ENCODE measurements at regions not wholly inside any gene's neighbourhood (a gene's known extent, or its start where the extent isn't known, plus 50 kb on each side); places are given as distances from the start of the nearest gene placed in this dataset.

DNA sequence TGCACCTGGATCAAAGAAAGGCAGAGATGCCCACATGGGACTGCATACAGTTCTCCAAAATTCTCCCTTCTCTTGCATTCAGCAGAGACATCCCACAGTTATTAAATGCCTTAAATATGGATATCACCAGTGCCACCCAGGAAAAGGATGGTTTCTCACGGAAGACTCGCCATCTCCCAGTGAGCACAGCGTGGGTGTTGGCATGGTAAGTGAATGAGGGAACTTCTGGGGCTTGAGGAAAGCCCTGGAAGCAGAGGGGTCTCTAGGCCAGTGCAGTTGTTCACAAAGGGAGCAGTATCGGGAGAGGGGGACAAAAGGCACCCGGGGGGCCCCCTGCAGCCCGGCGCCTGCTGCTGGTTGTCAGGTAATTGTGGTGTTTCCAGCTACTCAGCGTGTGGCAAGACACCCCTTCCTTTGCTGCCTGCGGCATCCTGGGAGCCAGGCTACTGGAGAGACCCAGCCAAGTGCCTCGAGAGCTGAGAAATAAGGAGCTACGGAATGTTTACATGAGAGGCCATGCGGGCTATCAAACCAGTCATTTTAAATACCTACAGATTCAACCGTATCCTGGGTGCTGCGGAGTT, 125.4 kb downstream of the PXDC1 start:
- no peak overlapping the region for H3K4me3 ChIP-seq (ENCODE audit: low read length)
- WGBS, result 64% methylated on average over 13 of the region's 14 CpGs
- H3K36me3 ChIP-seq (ENCODE audit: insufficient read depth, low read length), result no peaks in the 10 kb centered on the region
- H3K27ac ChIP-seq (ENCODE audit: low read depth, low read length), result no peak overlapping the region
- no peaks in the 10 kb centered on the region for H3K9me3 ChIP-seq (ENCODE audit: insufficient read depth, low read depth, low read length)
- H3K27me3 ChIP-seq (ENCODE audit: insufficient read depth, low read length), result no peaks in the 10 kb centered on the region
- H3K9ac ChIP-seq (ENCODE audit: low read depth, low read length), result no peak overlapping the region
- peaks cover 30% of the 10 kb centered on the region for H3K4me1 ChIP-seq (ENCODE audit: insufficient read depth, low read length)

DNA sequence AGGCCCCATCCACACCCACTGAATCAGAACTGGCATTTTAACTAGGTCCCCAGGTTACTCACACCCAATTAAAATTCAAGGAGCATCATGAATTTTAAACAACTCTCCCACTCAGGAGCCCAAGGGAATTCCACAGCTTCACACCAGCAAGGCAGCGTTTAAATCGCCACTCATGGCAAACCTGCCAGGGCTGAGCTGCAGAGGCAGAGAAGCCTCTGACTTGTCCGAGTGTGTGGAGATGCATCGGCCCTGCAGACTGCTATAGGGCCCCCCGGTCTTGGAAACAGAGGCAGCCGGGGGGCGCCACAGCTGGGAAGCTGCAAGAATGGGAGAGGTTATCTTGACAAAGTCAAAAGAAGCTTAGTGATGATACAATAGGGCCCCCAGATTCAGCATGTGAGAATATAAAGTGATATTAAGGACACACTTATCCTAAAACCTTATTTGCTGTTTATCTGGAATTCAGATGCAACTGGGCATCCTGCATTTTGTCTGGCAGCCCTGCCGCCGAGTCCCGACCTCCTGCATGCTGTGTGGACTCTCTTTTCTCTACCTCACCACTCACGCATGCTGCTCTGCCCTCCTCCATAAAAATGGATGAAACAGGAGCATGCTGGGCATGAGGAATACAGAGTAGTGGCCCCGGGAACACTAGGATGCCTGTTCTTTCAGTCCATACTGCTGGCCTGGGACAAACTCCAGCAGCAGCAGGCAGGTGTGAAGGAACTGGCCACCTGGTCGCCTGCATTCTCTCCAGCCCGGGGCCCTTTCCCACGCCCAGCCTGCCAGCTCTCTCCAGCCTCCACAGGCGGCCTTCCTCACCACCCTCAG, 126.1 kb downstream of the PXDC1 start:
- Histone ChIP-seq H3K4me3 (ENCODE audit: low read length) (no peak overlapping the region), H3K27ac (ENCODE audit: low read depth, low read length) (no peak overlapping the region), H3K9me3 (ENCODE audit: insufficient read depth, low read depth, low read length) (no peaks in the 10 kb centered on the region), H3K36me3 (ENCODE audit: insufficient read depth, low read length) (no peaks in the 10 kb centered on the region), H3K9ac (ENCODE audit: low read depth, low read length) (no peak overlapping the region), H3K27me3 (ENCODE audit: insufficient read depth, low read length) (no peaks in the 10 kb centered on the region), H3K4me1 (ENCODE audit: insufficient read depth, low read length) (peaks cover 30% of the 10 kb centered on the region)
- 74% methylated on average over 16 of the region's 16 CpGs for WGBS

DNA sequence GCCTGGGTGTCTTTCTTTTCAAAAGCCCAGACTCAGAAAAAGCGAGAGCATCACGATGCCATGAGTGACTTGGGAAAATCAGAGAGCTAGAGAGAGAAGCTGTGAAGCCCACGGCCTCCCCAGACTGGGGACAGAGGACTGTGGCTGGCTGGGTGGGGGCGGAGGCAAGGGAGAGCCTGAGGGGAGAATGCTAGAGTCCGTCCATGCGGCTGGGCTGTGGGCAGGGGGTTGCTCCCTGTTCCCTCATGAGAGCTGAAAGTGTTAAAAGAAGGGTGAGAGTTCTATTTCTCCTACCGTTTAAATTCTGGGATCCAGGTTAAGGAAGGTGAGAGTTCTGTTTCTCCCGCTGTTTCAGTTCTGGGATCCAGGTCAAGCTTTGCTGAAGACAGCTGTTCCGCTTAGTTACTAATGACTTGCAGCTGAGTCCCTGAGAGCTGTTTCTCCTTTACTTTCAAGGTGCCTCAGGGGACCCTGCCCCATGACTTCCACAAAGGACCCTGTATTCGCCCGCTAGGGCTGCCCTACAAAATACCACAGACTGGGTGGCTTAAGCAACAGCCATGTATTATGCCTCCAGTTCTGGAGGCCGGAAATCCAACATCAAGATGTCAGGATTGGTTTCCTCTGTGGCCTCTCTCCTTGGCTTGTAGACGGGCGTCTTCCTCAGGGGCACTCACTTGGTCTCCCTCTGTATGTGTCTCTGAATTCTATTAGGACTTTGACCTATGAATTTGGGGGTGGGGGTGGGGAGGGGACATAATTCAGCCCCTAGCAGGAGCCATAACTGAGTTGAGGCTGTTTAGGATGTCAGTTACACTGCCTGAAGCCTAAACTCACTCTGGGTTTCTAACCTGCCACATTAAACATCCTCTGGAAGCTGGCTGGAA, 127.0 kb downstream of the PXDC1 start:
- H3K9ac ChIP-seq (ENCODE audit: low read depth, low read length), result no peak overlapping the region
- 62% methylated on average over 14 of the region's 14 CpGs for WGBS
- H3K27ac ChIP-seq (ENCODE audit: low read depth, low read length), result no peak overlapping the region
- H3K27me3 ChIP-seq (ENCODE audit: insufficient read depth, low read length), result no peaks in the 10 kb centered on the region
- peaks cover 30% of the 10 kb centered on the region for H3K4me1 ChIP-seq (ENCODE audit: insufficient read depth, low read length)
- no peaks in the 10 kb centered on the region for H3K9me3 ChIP-seq (ENCODE audit: insufficient read depth, low read depth, low read length)
- H3K36me3 ChIP-seq (ENCODE audit: insufficient read depth, low read length), result no peaks in the 10 kb centered on the region
- H3K4me3 ChIP-seq (ENCODE audit: low read length), result no peak overlapping the region

DNA sequence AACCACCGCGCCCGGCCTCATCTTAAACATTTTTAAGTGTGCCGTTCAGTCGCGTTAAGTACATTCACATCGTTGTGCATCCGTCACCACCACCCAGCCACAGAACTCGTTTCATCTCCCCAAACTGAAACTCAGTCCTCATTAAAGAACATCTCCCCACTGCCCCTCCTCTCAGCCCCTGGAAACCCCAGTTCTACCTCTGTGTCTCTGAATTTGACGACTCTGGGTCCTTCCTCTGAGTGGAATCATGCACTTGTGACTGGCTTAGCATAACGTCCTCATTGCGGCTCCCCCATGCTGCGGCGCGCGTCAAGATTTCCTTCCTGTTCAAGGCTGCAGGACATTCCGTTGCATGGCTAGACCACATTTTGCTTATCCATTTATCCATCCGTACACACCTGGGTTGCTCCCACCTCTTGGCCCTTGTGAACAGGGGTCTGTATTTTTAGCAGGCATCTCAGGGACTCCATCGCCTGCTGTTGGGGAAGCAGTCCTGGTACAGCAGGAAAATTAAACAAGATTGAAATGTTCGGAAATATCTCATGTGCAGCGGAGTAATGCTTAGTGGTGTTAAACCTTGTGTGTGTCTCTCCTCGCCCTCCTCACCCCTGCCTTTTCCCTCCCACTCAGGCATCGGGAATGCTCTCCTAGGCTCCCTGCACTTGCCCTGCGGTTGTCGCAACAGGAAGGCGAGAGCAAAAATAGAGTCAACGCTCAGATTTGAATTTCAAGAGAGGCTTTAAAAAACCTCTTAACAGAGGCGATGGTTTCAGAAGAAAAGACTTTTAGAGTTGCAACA, 127.9 kb downstream of the PXDC1 start:
- WGBS, result 79% methylated on average over 28 of the region's 28 CpGs

DNA sequence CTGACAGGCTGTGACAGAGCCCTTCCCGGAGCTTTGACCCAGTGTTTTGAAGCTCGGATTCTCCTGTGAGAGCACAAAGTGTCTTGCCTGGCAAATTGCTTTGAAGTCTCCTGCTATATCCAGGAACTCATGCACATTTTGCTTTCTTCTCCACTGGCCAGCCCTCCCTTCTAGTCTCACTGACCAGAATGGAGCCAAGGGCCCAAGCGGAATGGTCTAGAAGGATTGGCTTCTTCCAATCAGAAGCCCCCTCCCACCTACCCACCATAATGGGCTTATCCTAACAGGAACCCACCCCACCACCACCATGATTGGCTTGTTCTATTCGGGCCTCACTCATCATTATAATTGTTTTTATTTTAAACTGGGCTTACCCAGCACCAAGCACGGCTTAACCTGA, 130.1 kb downstream of the PXDC1 start:
- Histone ChIP-seq H3K27ac (ENCODE audit: low read depth, low read length) (no peak overlapping the region), H3K36me3 (ENCODE audit: insufficient read depth, low read length) (no peaks in the 10 kb centered on the region), H3K4me3 (ENCODE audit: low read length) (no peak overlapping the region), H3K27me3 (ENCODE audit: insufficient read depth, low read length) (no peaks in the 10 kb centered on the region), H3K9ac (ENCODE audit: low read depth, low read length) (no peak overlapping the region), H3K9me3 (ENCODE audit: insufficient read depth, low read depth, low read length) (no peaks in the 10 kb centered on the region), H3K4me1 (ENCODE audit: insufficient read depth, low read length) (peaks cover 27% of the 10 kb centered on the region)
- 92% methylated on average over 5 of the region's 5 CpGs for WGBS

More for the DNA sequence above, 127.9 kb downstream of the PXDC1 start:
- Histone ChIP-seq H3K27ac (ENCODE audit: low read depth, low read length) (no peak overlapping the region), H3K4me3 (ENCODE audit: low read length) (no peak overlapping the region), H3K36me3 (ENCODE audit: insufficient read depth, low read length) (no peaks in the 10 kb centered on the region), H3K27me3 (ENCODE audit: insufficient read depth, low read length) (no peaks in the 10 kb centered on the region), H3K9me3 (ENCODE audit: insufficient read depth, low read depth, low read length) (no peaks in the 10 kb centered on the region), H3K9ac (ENCODE audit: low read depth, low read length) (no peak overlapping the region), H3K4me1 (ENCODE audit: insufficient read depth, low read length) (peaks cover 30% of the 10 kb centered on the region)

DNA sequence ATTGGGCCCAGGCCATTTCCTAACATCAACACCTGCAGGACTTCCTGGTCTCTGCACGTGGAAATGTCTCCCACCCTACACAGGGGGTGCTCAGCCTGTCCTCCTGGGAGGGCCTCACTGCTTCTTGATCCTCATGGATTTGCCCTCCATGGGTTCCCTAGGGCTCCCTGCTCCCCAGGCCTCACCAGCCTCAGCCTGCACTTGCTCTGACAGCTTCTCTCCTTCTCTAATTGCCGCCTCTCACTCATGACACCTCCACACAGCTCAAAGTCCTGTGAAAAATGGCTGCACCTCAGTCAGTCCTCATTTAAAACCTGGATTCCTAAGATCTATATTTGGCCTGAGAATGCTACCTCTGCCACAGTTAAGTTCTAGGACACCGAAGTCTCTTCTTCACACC, 130.6 kb downstream of the PXDC1 start:
- no peak overlapping the region for H3K9ac ChIP-seq (ENCODE audit: low read depth, low read length)
- H3K9me3 ChIP-seq (ENCODE audit: insufficient read depth, low read depth, low read length), result no peaks in the 10 kb centered on the region
- H3K27me3 ChIP-seq (ENCODE audit: insufficient read depth, low read length), result no peaks in the 10 kb centered on the region
- H3K27ac ChIP-seq (ENCODE audit: low read depth, low read length), result no peak overlapping the region
- WGBS, result 88% methylated on average over 3 of the region's 3 CpGs
- no peak overlapping the region for H3K4me3 ChIP-seq (ENCODE audit: low read length)
- H3K4me1 ChIP-seq (ENCODE audit: insufficient read depth, low read length), result peaks cover 23% of the 10 kb centered on the region
- no peaks in the 10 kb centered on the region for H3K36me3 ChIP-seq (ENCODE audit: insufficient read depth, low read length)

DNA sequence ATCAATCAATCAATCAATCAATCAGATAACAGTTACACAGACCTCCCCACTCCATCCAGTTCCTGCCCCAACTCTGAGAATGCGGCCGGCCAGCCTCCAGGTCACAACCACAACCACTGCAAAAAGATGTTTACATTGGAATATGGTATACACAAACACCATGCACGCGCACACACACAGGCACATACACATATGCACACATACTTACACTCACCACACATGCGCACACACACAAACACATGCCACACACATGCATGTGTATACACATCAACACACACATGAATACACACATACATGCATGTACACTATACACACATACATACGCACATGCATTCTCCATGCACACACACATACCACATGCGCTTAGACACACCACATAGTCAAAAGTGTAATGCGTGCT, 131.1 kb downstream of the PXDC1 start:
- Histone ChIP-seq H3K9ac (ENCODE audit: low read depth, low read length) (no peak overlapping the region), H3K27ac (ENCODE audit: low read depth, low read length) (no peak overlapping the region), H3K27me3 (ENCODE audit: insufficient read depth, low read length) (no peaks in the 10 kb centered on the region), H3K9me3 (ENCODE audit: insufficient read depth, low read depth, low read length) (no peaks in the 10 kb centered on the region), H3K4me3 (ENCODE audit: low read length) (no peak overlapping the region), H3K4me1 (ENCODE audit: insufficient read depth, low read length) (peaks cover 17% of the 10 kb centered on the region), H3K36me3 (ENCODE audit: insufficient read depth, low read length) (no peaks in the 10 kb centered on the region)
- 93% methylated on average over 8 of the region's 8 CpGs for WGBS

DNA sequence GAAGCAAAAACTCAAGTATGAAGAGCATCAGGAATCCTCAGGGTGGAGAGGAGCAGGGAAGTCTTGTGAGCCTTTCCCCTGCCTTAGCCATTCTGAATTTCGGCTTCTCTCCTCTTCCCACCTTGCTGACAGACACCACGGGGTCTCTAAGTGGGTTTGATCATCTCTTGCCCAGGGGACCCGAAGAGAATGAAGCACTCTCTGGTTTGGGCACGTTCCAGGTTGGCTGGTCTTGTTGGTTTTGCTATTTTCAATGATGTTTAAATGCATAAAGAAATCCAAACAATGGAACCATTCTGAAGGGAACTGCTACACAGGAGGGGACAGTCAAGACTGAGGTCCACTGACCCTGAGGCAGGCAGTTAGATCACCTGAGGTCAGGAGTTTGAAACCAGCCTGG, 131.7 kb downstream of the PXDC1 start:
- Histone ChIP-seq H3K36me3 (ENCODE audit: insufficient read depth, low read length) (no peaks in the 10 kb centered on the region), H3K4me3 (ENCODE audit: low read length) (no peak overlapping the region), H3K4me1 (ENCODE audit: insufficient read depth, low read length) (peaks cover 11% of the 10 kb centered on the region), H3K27me3 (ENCODE audit: insufficient read depth, low read length) (no peaks in the 10 kb centered on the region), H3K9ac (ENCODE audit: low read depth, low read length) (no peak overlapping the region), H3K9me3 (ENCODE audit: insufficient read depth, low read depth, low read length) (no peaks in the 10 kb centered on the region), H3K27ac (ENCODE audit: low read depth, low read length) (no peak overlapping the region)
- WGBS, result 92% methylated on average over 4 of the region's 4 CpGs

DNA sequence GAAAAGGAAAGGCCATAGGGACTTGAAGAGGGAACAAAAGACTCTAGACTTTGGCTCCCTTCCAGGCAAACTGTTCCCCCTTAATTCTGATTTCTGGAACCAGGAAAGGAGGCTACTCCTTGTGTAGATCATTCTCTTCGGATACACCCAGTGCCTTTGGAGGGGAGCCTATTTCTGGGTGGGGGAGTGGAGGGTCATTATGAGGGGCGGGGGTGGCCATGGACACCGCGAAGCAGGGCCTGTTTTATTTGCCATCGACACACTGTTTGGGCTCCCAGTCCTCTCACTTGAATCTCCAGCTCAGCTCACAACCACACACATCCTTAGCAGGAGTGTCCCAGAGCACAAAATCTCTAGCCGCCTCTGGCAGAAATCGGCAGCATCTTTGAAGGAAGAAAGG, 132.3 kb downstream of the PXDC1 start:
- Histone ChIP-seq H3K9me3 (ENCODE audit: insufficient read depth, low read depth, low read length) (no peaks in the 10 kb centered on the region), H3K4me3 (ENCODE audit: low read length) (no peak overlapping the region), H3K27ac (ENCODE audit: low read depth, low read length) (no peak overlapping the region), H3K4me1 (ENCODE audit: insufficient read depth, low read length) (peaks cover 7% of the 10 kb centered on the region; the same call in 1 of the 2 replicates), H3K27me3 (ENCODE audit: insufficient read depth, low read length) (no peaks in the 10 kb centered on the region), H3K9ac (ENCODE audit: low read depth, low read length) (no peak overlapping the region), H3K36me3 (ENCODE audit: insufficient read depth, low read length) (no peaks in the 10 kb centered on the region)
- 90% methylated on average over 7 of the region's 7 CpGs for WGBS

DNA sequence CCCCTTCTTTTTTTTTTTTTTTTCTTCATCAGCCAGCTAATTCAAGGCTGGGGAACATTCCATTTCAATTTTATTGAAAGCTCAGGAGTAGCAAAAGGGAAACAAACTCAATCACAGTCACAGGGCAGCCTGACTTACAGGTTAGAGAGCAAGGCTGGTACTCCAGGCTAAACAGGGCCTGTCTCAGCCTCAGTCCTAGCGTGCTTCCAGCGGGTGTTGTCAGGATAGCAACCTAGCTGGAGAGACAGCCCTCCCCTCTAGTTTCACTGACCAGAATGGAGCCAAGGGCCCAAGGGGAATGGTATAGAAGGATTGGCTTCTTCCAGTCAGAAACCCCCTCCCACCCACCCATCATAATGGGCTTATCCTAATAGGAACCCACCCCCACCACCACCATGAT, 132.9 kb downstream of the PXDC1 start:
- H3K4me3 ChIP-seq (ENCODE audit: low read length), result no peak overlapping the region
- 87% methylated on average over 2 of the region's 2 CpGs for WGBS
- H3K27me3 ChIP-seq (ENCODE audit: insufficient read depth, low read length), result no peaks in the 10 kb centered on the region
- 0 out of 2 replicates have a peak, but pooled peaks cover 1% of the 10 kb centered on the region for H3K4me1 ChIP-seq (ENCODE audit: insufficient read depth, low read length)
- H3K27ac ChIP-seq (ENCODE audit: low read depth, low read length), result no peak overlapping the region
- H3K9me3 ChIP-seq (ENCODE audit: insufficient read depth, low read depth, low read length), result no peaks in the 10 kb centered on the region
- no peak overlapping the region for H3K9ac ChIP-seq (ENCODE audit: low read depth, low read length)
- H3K36me3 ChIP-seq (ENCODE audit: insufficient read depth, low read length), result no peaks in the 10 kb centered on the region
